WTC11 (cell line): ENCODE measurements at regions not wholly inside any gene's neighbourhood (a gene's known extent, or its start where the extent isn't known, plus 50 kb on each side); places are given as distances from the start of the nearest gene placed in this dataset.

Source experiments
- ATAC-seq: fragments of 200-7000 bp; cut with Tn5 transposase; 2 replicates; pipeline ENCODE4 v1.10.0; 2021; ENCODE audit warnings: mild to moderate bottlenecking, moderate library complexity
- CTCF ChIA-PET: fragments of 300-600 bp; sonication (Branson Sonifier 250); formaldehyde crosslinking; loops from one replicate; lab custom pipeline; 2021; ENCODE audit warnings: antibody characterized with exemption; lab: Charles Lee
- POLR2A ChIA-PET: fragments of 350-600 bp; sonication (Branson Sonifier 250); formaldehyde crosslinking; loops from one replicate; lab custom pipeline; 2021; ENCODE audit warnings: antibody characterized with exemption; lab: Charles Lee
- DNase-seq: peaks from one replicate; pipeline ENCODE4 v3.0.0; 2021; ENCODE audit warnings: low spot score
- H3K27ac Mint-ChIP-seq: 2 replicates; pipeline ENCODE4 v1.8.0; 2021; ENCODE audit warnings: mixed read lengths
- H3K27me3 Mint-ChIP-seq: 2 replicates; pipeline ENCODE4 v1.8.0; 2021; ENCODE audit warnings: low read depth, mild to moderate bottlenecking, moderate library complexity, mixed read lengths
- H3K36me3 Mint-ChIP-seq: 2 replicates; pipeline ENCODE4 v1.8.0; 2021; ENCODE audit warnings: mixed read lengths
- H3K4me1 Mint-ChIP-seq: 2 replicates; pipeline ENCODE4 v1.8.0; 2022; ENCODE audit warnings: mixed read lengths
- H3K4me3 Mint-ChIP-seq: 2 replicates; pipeline ENCODE4 v1.8.0; 2021; ENCODE audit warnings: mild to moderate bottlenecking, moderate library complexity, mixed read lengths
- H3K9me3 Mint-ChIP-seq: 2 replicates; pipeline ENCODE4 v1.8.0; 2021; ENCODE audit warnings: mixed read lengths
- E2F1 ChIP-seq: sonication (generic); formaldehyde crosslinking; IDR thresholded peaks from 2 replicates; pipeline ENCODE4 v1.8.0; 2022; ENCODE audit warnings: mild to moderate bottlenecking, missing genetic modification reagents
- E2F5 ChIP-seq: sonication (generic); formaldehyde crosslinking; IDR thresholded peaks from 2 replicates; pipeline ENCODE4 v1.8.1; 2022; ENCODE audit warnings: mild to moderate bottlenecking, moderate library complexity, missing genetic modification reagents
- FOXP4 ChIP-seq: sonication (generic); formaldehyde crosslinking; IDR thresholded peaks from 2 replicates; pipeline ENCODE4 v1.8.0; 2022; ENCODE audit warnings: mild to moderate bottlenecking, missing genetic modification reagents
- GRHL2 ChIP-seq: fragments of 250-450 bp; sonication (Bioruptor Pico); IDR thresholded peaks from 2 replicates; pipeline ENCODE4 v1.8.0; 2022; ENCODE audit warnings: mild to moderate bottlenecking, moderate library complexity; ENCODE audit not compliant: insufficient replicate concordance, severe bottlenecking
- IRF1 ChIP-seq: sonication (generic); formaldehyde crosslinking; IDR thresholded peaks from 2 replicates; pipeline ENCODE4 v1.8.0; 2023; ENCODE audit warnings: missing genetic modification reagents
- OVOL2 ChIP-seq: fragments of 250-450 bp; sonication (Bioruptor Pico); IDR thresholded peaks from 2 replicates; pipeline ENCODE4 v1.9.0; 2021; ENCODE audit warnings: mild to moderate bottlenecking, borderline replicate concordance
- RORB ChIP-seq: fragments of 250-450 bp; sonication (Bioruptor Pico); IDR thresholded peaks from 2 replicates; pipeline ENCODE4 v1.9.0; 2021; ENCODE audit warnings: mild to moderate bottlenecking
- TCF7 ChIP-seq: sonication (generic); formaldehyde crosslinking; IDR thresholded peaks from 2 replicates; pipeline ENCODE4 v1.8.0; 2022; ENCODE audit warnings: mild to moderate bottlenecking, low read depth, missing genetic modification reagents, moderate library complexity
- TEAD1 ChIP-seq: sonication (generic); formaldehyde crosslinking; IDR thresholded peaks from 2 replicates; pipeline ENCODE4 v1.8.0; 2022; ENCODE audit warnings: mild to moderate bottlenecking, missing genetic modification reagents
- TEAD4 ChIP-seq: sonication (generic); formaldehyde crosslinking; IDR thresholded peaks from 2 replicates; pipeline ENCODE4 v1.8.0; 2022; ENCODE audit warnings: mild to moderate bottlenecking, missing genetic modification reagents
- ZNF219 ChIP-seq: sonication (generic); formaldehyde crosslinking; IDR thresholded peaks from 2 replicates; pipeline ENCODE4 v1.8.0; 2023; ENCODE audit warnings: missing genetic modification reagents, mild to moderate bottlenecking, borderline replicate concordance
- ZNF396 ChIP-seq: fragments of 250-450 bp; sonication (Bioruptor Pico); IDR thresholded peaks from 2 replicates; pipeline ENCODE4 v1.8.0; 2021; ENCODE audit warnings: mild to moderate bottlenecking, moderate library complexity, borderline replicate concordance
- ZSCAN18 ChIP-seq: fragments of 250-450 bp; sonication (Bioruptor Pico); IDR thresholded peaks from 2 replicates; pipeline ENCODE4 v2.1.2; 2022; ENCODE audit warnings: mild to moderate bottlenecking, moderate library complexity
- TF ChIP-seq, protein P1 (sequence below): sonication (generic); formaldehyde crosslinking; conservative IDR thresholded peaks from 2 replicates; pipeline ENCODE4 v1.8.1; 2023; ENCODE audit warnings: mild to moderate bottlenecking, low read depth, missing genetic modification reagents, moderate library complexity
- TF ChIP-seq, protein P2 (sequence below): fragments of 250-450 bp; sonication (Bioruptor Pico); IDR thresholded peaks from 2 replicates; pipeline ENCODE4 v1.9.0; 2021; ENCODE audit warnings: mild to moderate bottlenecking
- TF ChIP-seq, protein P3 (sequence below): sonication (generic); formaldehyde crosslinking; IDR thresholded peaks from 2 replicates; pipeline ENCODE4 v1.8.1; 2022; ENCODE audit warnings: low read depth, missing genetic modification reagents, borderline replicate concordance
- TF ChIP-seq, protein P4 (sequence below): sonication (generic); formaldehyde crosslinking; IDR thresholded peaks from 2 replicates; pipeline ENCODE4 v1.8.1; 2023; ENCODE audit warnings: mild to moderate bottlenecking, missing genetic modification reagents, moderate library complexity
- TF ChIP-seq, protein P5 (sequence below): sonication (generic); formaldehyde crosslinking; conservative IDR thresholded peaks from 2 replicates; pipeline ENCODE4 v1.8.1; 2022; ENCODE audit warnings: mild to moderate bottlenecking, missing genetic modification reagents

DNA sequence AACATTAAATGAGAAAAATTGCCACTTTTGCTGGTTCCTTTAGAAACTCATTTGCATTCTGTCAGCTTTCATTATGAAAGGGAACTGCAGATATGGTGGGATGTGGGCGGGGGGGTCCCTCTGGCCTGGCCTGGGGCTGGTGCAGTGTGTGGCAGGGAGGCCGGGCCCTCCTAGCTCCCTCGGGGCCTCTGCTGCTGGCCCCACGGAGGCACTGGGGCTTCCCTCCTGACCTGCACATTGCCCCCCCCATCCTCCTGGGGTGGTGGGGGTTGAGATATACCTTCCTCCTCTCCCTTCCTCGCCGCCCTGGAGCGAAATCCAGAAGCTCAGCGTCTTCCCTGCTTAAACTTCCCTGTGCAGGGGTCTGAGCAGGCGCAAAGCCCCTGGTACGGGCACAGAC lies 1005.9 kb downstream of the BRD1 start (continued):
- TF ChIP-seq OVOL2 (CRISPR knock-in tag): no peak

DNA sequence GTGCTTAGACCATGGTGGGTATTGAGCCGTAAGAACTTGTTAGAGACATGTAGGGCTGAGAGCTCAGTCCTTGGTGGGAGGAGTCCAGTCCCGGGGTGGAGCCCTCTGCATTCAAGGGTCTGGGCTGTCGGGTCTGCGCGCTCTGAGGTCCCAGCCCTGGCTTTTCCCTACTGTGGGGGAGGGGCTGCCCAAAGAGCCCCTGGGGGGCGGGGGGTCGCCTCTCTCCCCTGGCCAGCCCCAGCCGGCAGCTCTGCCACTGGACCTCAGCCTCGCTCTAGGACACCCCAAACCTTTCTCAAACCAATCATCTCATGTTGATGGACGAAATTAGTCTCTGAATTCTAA lies 1006.4 kb downstream of the BRD1 start:
- TF ChIP-seq OVOL2 (CRISPR knock-in tag) (no peak), ZNF396 (no peak), GRHL2 (CRISPR knock-in tag) (no peak), ZSCAN18 (no peak), TEAD1 (CRISPR knock-in tag) (no peak), IRF1 (CRISPR knock-in tag) (no peak), FOXP4 (no peak), TEAD4 (CRISPR knock-in tag) (no peak), ZNF219 (no peak), E2F5 (CRISPR knock-in tag) (no peak), E2F1 (no peak), TCF7 (CRISPR knock-in tag) (no peak), RORB (CRISPR knock-in tag) (no peak)
- TF ChIP-seq, protein P1, sequence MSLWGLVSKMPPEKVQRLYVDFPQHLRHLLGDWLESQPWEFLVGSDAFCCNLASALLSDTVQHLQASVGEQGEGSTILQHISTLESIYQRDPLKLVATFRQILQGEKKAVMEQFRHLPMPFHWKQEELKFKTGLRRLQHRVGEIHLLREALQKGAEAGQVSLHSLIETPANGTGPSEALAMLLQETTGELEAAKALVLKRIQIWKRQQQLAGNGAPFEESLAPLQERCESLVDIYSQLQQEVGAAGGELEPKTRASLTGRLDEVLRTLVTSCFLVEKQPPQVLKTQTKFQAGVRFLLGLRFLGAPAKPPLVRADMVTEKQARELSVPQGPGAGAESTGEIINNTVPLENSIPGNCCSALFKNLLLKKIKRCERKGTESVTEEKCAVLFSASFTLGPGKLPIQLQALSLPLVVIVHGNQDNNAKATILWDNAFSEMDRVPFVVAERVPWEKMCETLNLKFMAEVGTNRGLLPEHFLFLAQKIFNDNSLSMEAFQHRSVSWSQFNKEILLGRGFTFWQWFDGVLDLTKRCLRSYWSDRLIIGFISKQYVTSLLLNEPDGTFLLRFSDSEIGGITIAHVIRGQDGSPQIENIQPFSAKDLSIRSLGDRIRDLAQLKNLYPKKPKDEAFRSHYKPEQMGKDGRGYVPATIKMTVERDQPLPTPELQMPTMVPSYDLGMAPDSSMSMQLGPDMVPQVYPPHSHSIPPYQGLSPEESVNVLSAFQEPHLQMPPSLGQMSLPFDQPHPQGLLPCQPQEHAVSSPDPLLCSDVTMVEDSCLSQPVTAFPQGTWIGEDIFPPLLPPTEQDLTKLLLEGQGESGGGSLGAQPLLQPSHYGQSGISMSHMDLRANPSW: no peak
- TF ChIP-seq, protein P2, sequence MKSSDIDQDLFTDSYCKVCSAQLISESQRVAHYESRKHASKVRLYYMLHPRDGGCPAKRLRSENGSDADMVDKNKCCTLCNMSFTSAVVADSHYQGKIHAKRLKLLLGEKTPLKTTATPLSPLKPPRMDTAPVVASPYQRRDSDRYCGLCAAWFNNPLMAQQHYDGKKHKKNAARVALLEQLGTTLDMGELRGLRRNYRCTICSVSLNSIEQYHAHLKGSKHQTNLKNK (CRISPR knock-in tag): no peak
- TF ChIP-seq, protein P3, sequence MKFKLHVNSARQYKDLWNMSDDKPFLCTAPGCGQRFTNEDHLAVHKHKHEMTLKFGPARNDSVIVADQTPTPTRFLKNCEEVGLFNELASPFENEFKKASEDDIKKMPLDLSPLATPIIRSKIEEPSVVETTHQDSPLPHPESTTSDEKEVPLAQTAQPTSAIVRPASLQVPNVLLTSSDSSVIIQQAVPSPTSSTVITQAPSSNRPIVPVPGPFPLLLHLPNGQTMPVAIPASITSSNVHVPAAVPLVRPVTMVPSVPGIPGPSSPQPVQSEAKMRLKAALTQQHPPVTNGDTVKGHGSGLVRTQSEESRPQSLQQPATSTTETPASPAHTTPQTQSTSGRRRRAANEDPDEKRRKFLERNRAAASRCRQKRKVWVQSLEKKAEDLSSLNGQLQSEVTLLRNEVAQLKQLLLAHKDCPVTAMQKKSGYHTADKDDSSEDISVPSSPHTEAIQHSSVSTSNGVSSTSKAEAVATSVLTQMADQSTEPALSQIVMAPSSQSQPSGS (CRISPR knock-in tag): no peak
- TF ChIP-seq, protein P4, sequence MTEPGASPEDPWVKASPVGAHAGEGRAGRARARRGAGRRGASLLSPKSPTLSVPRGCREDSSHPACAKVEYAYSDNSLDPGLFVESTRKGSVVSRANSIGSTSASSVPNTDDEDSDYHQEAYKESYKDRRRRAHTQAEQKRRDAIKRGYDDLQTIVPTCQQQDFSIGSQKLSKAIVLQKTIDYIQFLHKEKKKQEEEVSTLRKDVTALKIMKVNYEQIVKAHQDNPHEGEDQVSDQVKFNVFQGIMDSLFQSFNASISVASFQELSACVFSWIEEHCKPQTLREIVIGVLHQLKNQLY (CRISPR knock-in tag): no peak
- TF ChIP-seq, protein P5, sequence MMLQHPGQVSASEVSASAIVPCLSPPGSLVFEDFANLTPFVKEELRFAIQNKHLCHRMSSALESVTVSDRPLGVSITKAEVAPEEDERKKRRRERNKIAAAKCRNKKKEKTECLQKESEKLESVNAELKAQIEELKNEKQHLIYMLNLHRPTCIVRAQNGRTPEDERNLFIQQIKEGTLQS (CRISPR knock-in tag): no peak
- TF ChIP-seq, all 79 proteins: peak for 0
- ATAC-seq (no peak), DNase-seq (no peak)
- Mint-ChIP-seq H3K4me3 (no peak overlapping the region), H3K27ac (no peak overlapping the region), H3K4me1 (no peaks in the 10 kb centered on the region), H3K27me3 (no peaks in the 10 kb centered on the region), H3K9me3 (no peaks in the 10 kb centered on the region), H3K36me3 (no peaks in the 10 kb centered on the region)
- ChIA-PET POLR2A (interaction anchor here (0.6 kb wide), 1 partner anchor 47 kb away, joined by 3 read pairs; no protein-coding TSS in a partner anchor), CTCF (no interaction called here)
